Prostate gland (tissue), 2 donors: ENCODE measurements at regions not wholly inside any gene's neighbourhood (a gene's known extent, or its start where the extent isn't known, plus 50 kb on each side); places are given as distances from the start of the nearest gene placed in this dataset.

Experiments used
- CTCF ChIP-seq, 4 experiments: fragments of 200-600 bp in 2 of 4; fragments of 450-650 bp in 2 of 4; sonication (generic) in 2 of 4; IDR thresholded peaks; 1 replicate in 3 of 4; 2 replicates in 1 of 4; pipeline ENCODE4 v1.5.1; 2016 to 2019; ENCODE audit warnings: antibody characterized with exemption in 4 of 4, mild to moderate bottlenecking in 2 of 4, moderate library complexity in 2 of 4
- POLR2AphosphoS5 ChIP-seq: sonication (generic); formaldehyde crosslinking; IDR thresholded peaks from one replicate; pipeline ENCODE4 v1.6.1; 2017; ENCODE audit warnings: antibody characterized with exemption

- TF ChIP-seq POLR2AphosphoS5 (no peak), CTCF (IDR thresholded peaks at IDR 0.05) (no peak)
Measured at GRCh38 chr6:103674790-103675189, 1184.9 kb downstream of the HACE1 start.
